HepG2 (cell line): ENCODE measurements at regions not wholly inside any gene's neighbourhood (a gene's known extent, or its start where the extent isn't known, plus 50 kb on each side); places are given as distances from the start of the nearest gene placed in this dataset.

ENCODE experiments used
- ATAC-seq: fragments of 200-7000 bp; cut with Tn5 transposase; 3 replicates; pipeline ENCODE4 v1.9.1; 2020; ENCODE audit warnings: mild to moderate bottlenecking, moderate library complexity
- BruUV-seq: library from RNA; stranded (reverse); fragments of 400-500 nt; replicated peaks from 2 replicates; lab custom pipeline; 2021; lab: Mats Ljungman, UMichigan
- CTCF ChIA-PET: fragments of 300-600 bp; formaldehyde crosslinking; extraction: SDS; loops from one replicate; lab custom pipeline; 2021; ENCODE audit warnings: low total read pairs, inconsistent platforms, low intra/inter-chr PET ratio; lab: Yijun Ruan, JAX
- POLR2A ChIA-PET: fragments of 350-600 bp; sonication (Branson Sonifier 250); formaldehyde crosslinking; loops from one replicate; lab custom pipeline; 2020; ENCODE audit warnings: antibody characterized with exemption, inconsistent platforms; lab: Yijun Ruan, JAX
- DNase-seq: peaks from one replicate; pipeline ENCODE4 v3.0.0-alpha.2; 2015; ENCODE audit warnings: low spot score
- FAIRE-seq: peaks from 3 replicates; lab custom pipeline; 2011; peaks lifted over from hg19 to GRCh38; lab: Jason Lieb, UNC
- H2AFZ ChIP-seq: one replicate; pipeline ENCODE4 v1.6.1; 2011; ENCODE audit warnings: low read length, inconsistent platforms
- H3K27ac ChIP-seq: fragments of 300-600 bp; 3 replicates; pipeline ENCODE4 v1.8.0; 2011; ENCODE audit warnings: mixed run types, mild to moderate bottlenecking, mixed read lengths, low read length, inconsistent platforms; ENCODE audit not compliant: insufficient read depth; ENCODE audit errors: extremely low read length
- H3K27me3 ChIP-seq, 2 experiments: fragments of 200-600 bp in 1 of 2; 2 replicates in 1 of 2; 3 replicates in 1 of 2; pipeline versions ENCODE4 v1.6.0 to v1.8.0; 2011; ENCODE audit warnings: low read length in 2 of 2, mild to moderate bottlenecking in 2 of 2, moderate library complexity in 2 of 2, inconsistent platforms in 1 of 2; ENCODE audit not compliant: insufficient read depth in 2 of 2, control insufficient read depth in 1 of 2
- H3K36me3 ChIP-seq, 2 experiments: fragments of 200-600 bp in 1 of 2; replicated peaks in 1 of 2; 2 replicates in 1 of 2; 3 replicates in 1 of 2; pipeline versions ENCODE4 v1.5.1 to v1.8.0; 2011; ENCODE audit warnings: low read length in 2 of 2, inconsistent platforms in 1 of 2; ENCODE audit not compliant: insufficient read depth in 2 of 2, control insufficient read depth in 1 of 2
- H3K4me1 ChIP-seq: 2 replicates; pipeline ENCODE4 v1.5.1; 2012; ENCODE audit warnings: low read length, inconsistent platforms; ENCODE audit not compliant: insufficient read depth
- H3K4me2 ChIP-seq: 2 replicates; pipeline ENCODE4 v1.6.0; 2011; ENCODE audit warnings: low read depth, low read length, inconsistent platforms
- H3K4me3 ChIP-seq, 3 experiments: fragments of 200-600 bp in 1 of 3; sonication (generic), shearing (Covaris generic) in 1 of 3; replicated peaks in 1 of 3; 2 replicates each; pipeline ENCODE4 v1.5.1; 2011 to 2016; ENCODE audit warnings: low read length in 3 of 3, inconsistent platforms in 2 of 3, low read depth in 2 of 3, mild to moderate bottlenecking in 2 of 3, control low read depth in 1 of 3, mixed read lengths in 1 of 3; ENCODE audit not compliant: insufficient read depth in 1 of 3
- H3K79me2 ChIP-seq: one replicate; pipeline ENCODE4 v1.6.1; 2011; ENCODE audit warnings: low read length, inconsistent platforms; ENCODE audit not compliant: insufficient read depth
- H3K9ac ChIP-seq: 2 replicates; pipeline ENCODE4 v1.6.0; 2011; ENCODE audit warnings: mild to moderate bottlenecking, low read depth, low read length, inconsistent platforms; ENCODE audit not compliant: insufficient read depth
- H3K9me3 ChIP-seq: 2 replicates; pipeline ENCODE4 v1.5.1; 2012; ENCODE audit warnings: mild to moderate bottlenecking, low read length
- H4K20me1 ChIP-seq: 2 replicates; pipeline ENCODE4 v1.6.0; 2011; ENCODE audit warnings: inconsistent platforms, mild to moderate bottlenecking, low read length, moderate library complexity; ENCODE audit not compliant: insufficient read depth
- ELF1 ChIP-seq: sonication (generic); formaldehyde crosslinking; IDR thresholded peaks from 2 replicates; pipeline ENCODE4 v1.4.0; 2020; ENCODE audit warnings: missing genetic modification reagents
- FOXC1 ChIP-seq: sonication (generic); formaldehyde crosslinking; IDR thresholded peaks from 2 replicates; pipeline ENCODE4 v1.8.0; 2022; ENCODE audit warnings: mild to moderate bottlenecking, missing genetic modification reagents, borderline replicate concordance
- LCORL ChIP-seq, 2 experiments: fragments of 450-650 bp in 1 of 2; sonication (generic) in 1 of 2; formaldehyde crosslinking in 1 of 2; IDR thresholded peaks; 2 replicates each; pipeline versions ENCODE4 v1.5.0 to v1.6.1; 2017 to 2020; ENCODE audit warnings: antibody characterized with exemption in 1 of 2, missing genetic modification reagents in 1 of 2
- MAFK ChIP-seq, 2 experiments: IDR thresholded peaks in 1 of 2; conservative IDR thresholded peaks in 1 of 2; 2 replicates each; pipeline ENCODE4 v1.6.1; 2011; ENCODE audit warnings: improper control_type of control experiment in 2 of 2, low read length in 2 of 2
- MIER2 ChIP-seq: IDR thresholded peaks from 2 replicates; pipeline ENCODE4 v1.6.1; 2016; ENCODE audit warnings: missing biosample characterization, missing genetic modification reagents
- PPARG ChIP-seq: conservative IDR thresholded peaks from 2 replicates; pipeline ENCODE4 v1.6.1; 2016; ENCODE audit warnings: missing biosample characterization, missing genetic modification reagents
- PRMT3 ChIP-seq: sonication (generic); formaldehyde crosslinking; IDR thresholded peaks from 2 replicates; pipeline ENCODE4 v1.8.1; 2022; ENCODE audit warnings: low read depth, mild to moderate bottlenecking, moderate library complexity, missing genetic modification reagents, borderline replicate concordance
- TBP ChIP-seq: sonication (generic); formaldehyde crosslinking; IDR thresholded peaks from 2 replicates; pipeline ENCODE4 v1.5.0; 2020; ENCODE audit warnings: missing genetic modification reagents
- ZC3H13 ChIP-seq: sonication (generic); formaldehyde crosslinking; IDR thresholded peaks from 2 replicates; pipeline ENCODE4 v1.8.1; 2023; ENCODE audit warnings: mild to moderate bottlenecking, missing genetic modification reagents, moderate library complexity
- ZNF10 ChIP-seq: sonication (generic); formaldehyde crosslinking; IDR thresholded peaks from 2 replicates; pipeline ENCODE4 v1.4.0; 2020; ENCODE audit warnings: mild to moderate bottlenecking, low read depth, missing genetic modification reagents, borderline replicate concordance
- ZNF124 ChIP-seq: sonication (generic); formaldehyde crosslinking; IDR thresholded peaks from 2 replicates; pipeline ENCODE4 v1.4.0; 2020; ENCODE audit warnings: missing genetic modification reagents
- ZNF180 ChIP-seq: sonication (generic); formaldehyde crosslinking; IDR thresholded peaks from 2 replicates; pipeline ENCODE4 v1.4.0; 2020; ENCODE audit warnings: low read depth, missing genetic modification reagents, borderline replicate concordance
- ZNF33A ChIP-seq: sonication (generic); formaldehyde crosslinking; IDR thresholded peaks from 2 replicates; pipeline ENCODE4 v1.5.1; 2020; ENCODE audit warnings: missing genetic modification reagents, mild to moderate bottlenecking, moderate library complexity, borderline replicate concordance
- ZNF605 ChIP-seq: sonication (generic); formaldehyde crosslinking; IDR thresholded peaks from 2 replicates; pipeline ENCODE4 v1.8.0; 2022; ENCODE audit warnings: mild to moderate bottlenecking, missing genetic modification reagents
- ZNF629 ChIP-seq: sonication (generic); formaldehyde crosslinking; conservative IDR thresholded peaks from 2 replicates; pipeline ENCODE4 v1.5.0; 2020; ENCODE audit warnings: missing genetic modification reagents
- ZNF75D ChIP-seq: sonication (generic); formaldehyde crosslinking; IDR thresholded peaks from 2 replicates; pipeline ENCODE4 v1.8.1; 2023; ENCODE audit warnings: missing genetic modification reagents, mild to moderate bottlenecking, borderline replicate concordance
- WGBS: methylation state at CpG from one replicate; pipeline ENCODE4 v1.1.6; 2017; ENCODE audit warnings: low lambda C conversion rate; 5-methylcytosine and 5-hydroxymethylcytosine counted together
- in situ Hi-C: cut with HindIII; loops from 2 replicates; pipeline ENCODE4 v1.10.0; 2017; ENCODE audit warnings: low pct_unique_long_range_greater_than_20kb; ENCODE audit not compliant: extremely low pct_ligation_motif_present
- intact Hi-C: fragments of 100-400 bp; cut with micrococcal nuclease; formaldehyde crosslinking; loops from one replicate; pipeline ENCODE4 v1.10.0; 2022; ENCODE audit not compliant: unreplicated experiment
- TF ChIP-seq, protein P1 (sequence below): sonication (generic); formaldehyde crosslinking; IDR thresholded peaks from 2 replicates; pipeline ENCODE4; 2020; ENCODE audit warnings: missing genetic modification reagents, mild to moderate bottlenecking, borderline replicate concordance
- TF ChIP-seq, protein P2 (sequence below): sonication (generic); formaldehyde crosslinking; IDR thresholded peaks from 2 replicates; pipeline ENCODE4 v1.8.1; 2023; ENCODE audit warnings: mild to moderate bottlenecking, moderate library complexity, missing genetic modification reagents

DNA sequence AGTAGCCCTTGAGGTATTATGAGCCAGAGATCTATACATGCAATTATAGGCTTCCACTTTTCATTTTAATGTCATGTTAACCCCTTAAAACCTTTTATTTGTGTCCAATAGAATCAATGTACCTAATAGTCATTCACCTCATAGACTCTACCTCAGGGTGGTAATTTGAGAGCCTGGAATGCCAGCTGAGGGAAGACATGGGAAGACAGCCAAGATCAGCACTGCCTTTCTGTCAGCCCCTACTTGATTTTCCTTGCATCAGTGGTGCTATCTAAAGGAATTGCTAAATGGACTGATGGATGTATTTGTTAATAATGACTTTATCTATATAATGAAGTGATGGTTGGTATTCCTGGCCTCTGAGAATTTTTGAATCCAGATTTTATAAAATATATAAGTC is 113.3 kb upstream of the GBE1 start (continued):
- TF ChIP-seq, protein P1, sequence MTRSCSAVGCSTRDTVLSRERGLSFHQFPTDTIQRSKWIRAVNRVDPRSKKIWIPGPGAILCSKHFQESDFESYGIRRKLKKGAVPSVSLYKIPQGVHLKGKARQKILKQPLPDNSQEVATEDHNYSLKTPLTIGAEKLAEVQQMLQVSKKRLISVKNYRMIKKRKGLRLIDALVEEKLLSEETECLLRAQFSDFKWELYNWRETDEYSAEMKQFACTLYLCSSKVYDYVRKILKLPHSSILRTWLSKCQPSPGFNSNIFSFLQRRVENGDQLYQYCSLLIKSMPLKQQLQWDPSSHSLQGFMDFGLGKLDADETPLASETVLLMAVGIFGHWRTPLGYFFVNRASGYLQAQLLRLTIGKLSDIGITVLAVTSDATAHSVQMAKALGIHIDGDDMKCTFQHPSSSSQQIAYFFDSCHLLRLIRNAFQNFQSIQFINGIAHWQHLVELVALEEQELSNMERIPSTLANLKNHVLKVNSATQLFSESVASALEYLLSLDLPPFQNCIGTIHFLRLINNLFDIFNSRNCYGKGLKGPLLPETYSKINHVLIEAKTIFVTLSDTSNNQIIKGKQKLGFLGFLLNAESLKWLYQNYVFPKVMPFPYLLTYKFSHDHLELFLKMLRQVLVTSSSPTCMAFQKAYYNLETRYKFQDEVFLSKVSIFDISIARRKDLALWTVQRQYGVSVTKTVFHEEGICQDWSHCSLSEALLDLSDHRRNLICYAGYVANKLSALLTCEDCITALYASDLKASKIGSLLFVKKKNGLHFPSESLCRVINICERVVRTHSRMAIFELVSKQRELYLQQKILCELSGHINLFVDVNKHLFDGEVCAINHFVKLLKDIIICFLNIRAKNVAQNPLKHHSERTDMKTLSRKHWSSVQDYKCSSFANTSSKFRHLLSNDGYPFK (CRISPR knock-in tag) = no peak
- TF ChIP-seq ZNF605 (CRISPR knock-in tag) (no peak), ZNF33A (CRISPR knock-in tag) (no peak), ZC3H13 (CRISPR knock-in tag) (no peak), ZNF10 (CRISPR knock-in tag) (no peak), ZNF629 (no peak), FOXC1 (CRISPR knock-in tag) (no peak), PRMT3 (no peak)

DNA sequence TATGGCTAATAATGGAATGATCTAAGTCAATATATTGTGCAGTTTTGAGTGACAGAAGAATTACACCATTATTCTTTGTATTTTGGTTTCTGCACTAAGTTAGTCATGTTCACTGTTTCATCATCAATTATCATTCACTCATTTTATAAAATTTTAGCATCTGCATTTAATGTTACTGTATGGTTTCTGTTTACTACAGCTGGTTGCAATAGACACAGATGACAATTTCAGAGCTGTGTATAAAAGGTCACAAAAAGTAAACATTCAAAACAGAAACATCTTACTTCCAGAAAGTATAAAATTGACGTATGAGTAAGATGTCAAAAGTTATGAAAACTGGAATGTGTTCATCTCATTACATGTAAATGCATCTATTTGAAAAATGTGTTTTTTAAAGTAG is 111.1 kb upstream of the GBE1 start:
- H3K27ac ChIP-seq = no peak overlapping the region
- CTCF ChIA-PET = no interaction called here
- TF ChIP-seq TBP (no peak), LCORL (IDR thresholded peaks at IDR 0.05) (no peak), LCORL (CRISPR knock-in tag; IDR thresholded peaks at IDR 0.05) (no peak), ZNF180 (CRISPR knock-in tag) (no peak), PPARG (CRISPR knock-in tag) (no peak), ZNF75D (CRISPR knock-in tag) (no peak), MIER2 (no peak), ZNF124 (no peak), ELF1 (CRISPR knock-in tag) (no peak), MAFK (conservative IDR thresholded peaks at IDR 0.05 in 1 of 2, IDR thresholded peaks at IDR 0.05 in 1 of 2; ENCODE audit: low read length in 2 of 2) (no peak)
- TF ChIP-seq, protein P1 (CRISPR knock-in tag) = no peak
- TF ChIP-seq, protein P2, sequence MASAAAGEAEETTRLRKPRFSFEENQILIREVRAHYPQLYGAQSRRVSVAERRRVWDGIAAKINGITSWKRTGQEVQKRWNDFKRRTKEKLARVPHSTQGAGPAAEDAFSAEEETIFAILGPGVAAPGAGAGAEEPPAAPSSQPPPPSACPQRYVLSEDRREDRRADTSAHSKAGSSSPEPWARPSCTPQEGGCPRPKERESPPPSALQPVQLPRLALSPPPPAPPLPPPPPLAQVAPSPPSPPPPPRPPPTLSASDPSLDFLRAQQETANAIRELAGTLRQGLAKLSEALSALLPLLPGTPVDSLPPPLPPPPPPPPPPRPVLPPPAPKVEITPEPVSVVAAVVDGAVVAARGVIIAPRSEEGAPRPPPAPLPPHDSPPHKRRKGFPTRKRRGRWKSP (CRISPR knock-in tag) = no peak

More for the DNA sequence above, 111.1 kb upstream of the GBE1 start:
- POLR2A ChIA-PET = no interaction called here
- Histone ChIP-seq H3K4me3 (no peak overlapping the region), H3K36me3 (no peaks in the 10 kb centered on the region), H3K79me2 (no peaks in the 10 kb centered on the region), H3K4me2 (no peak overlapping the region), H2AFZ (no peak overlapping the region), H3K9ac (no peak overlapping the region), H3K27me3 (no peaks in the 10 kb centered on the region; a peak in 1 of 5 replicates), H3K9me3 (no peaks in the 10 kb centered on the region), H3K4me1 (no peaks in the 10 kb centered on the region), H4K20me1 (no peaks in the 10 kb centered on the region)
- DNase-seq (no peak), FAIRE-seq (no peak), ATAC-seq (no peak)
- 4% methylated on average over 1 of the region's 1 CpG for WGBS
- intact Hi-C loops = loop anchor here (5.0 kb wide), 2 partner anchors 260 to 1650 kb away; no protein-coding TSS in a partner anchor
- in situ Hi-C loops = no loop called here
- no TSS peak for BruUV-seq
